HepG2 (cell line): ENCODE measurements at regions not wholly inside any gene's neighbourhood (a gene's known extent, or its start where the extent isn't known, plus 50 kb on each side); places are given as distances from the start of the nearest gene placed in this dataset.

ENCODE experiments used
- ATAC-seq: fragments of 200-7000 bp; cut with Tn5 transposase; 3 replicates; pipeline ENCODE4 v1.9.1; 2020; ENCODE audit warnings: mild to moderate bottlenecking, moderate library complexity
- BruUV-seq: library from RNA; stranded (reverse); fragments of 400-500 nt; replicated peaks from 2 replicates; lab custom pipeline; 2021; lab: Mats Ljungman, UMichigan
- CTCF ChIA-PET: fragments of 300-600 bp; formaldehyde crosslinking; extraction: SDS; loops from one replicate; lab custom pipeline; 2021; ENCODE audit warnings: low total read pairs, inconsistent platforms, low intra/inter-chr PET ratio; lab: Yijun Ruan, JAX
- POLR2A ChIA-PET: fragments of 350-600 bp; sonication (Branson Sonifier 250); formaldehyde crosslinking; loops from one replicate; lab custom pipeline; 2020; ENCODE audit warnings: antibody characterized with exemption, inconsistent platforms; lab: Yijun Ruan, JAX
- DNase-seq: peaks from one replicate; pipeline ENCODE4 v3.0.0-alpha.2; 2015; ENCODE audit warnings: low spot score
- FAIRE-seq: peaks from 3 replicates; lab custom pipeline; 2011; peaks lifted over from hg19 to GRCh38; lab: Jason Lieb, UNC
- H2AFZ ChIP-seq: one replicate; pipeline ENCODE4 v1.6.1; 2011; ENCODE audit warnings: low read length, inconsistent platforms
- H3K27ac ChIP-seq: fragments of 300-600 bp; 3 replicates; pipeline ENCODE4 v1.8.0; 2011; ENCODE audit warnings: mixed run types, mild to moderate bottlenecking, mixed read lengths, low read length, inconsistent platforms; ENCODE audit not compliant: insufficient read depth; ENCODE audit errors: extremely low read length
- H3K27me3 ChIP-seq, 2 experiments: fragments of 200-600 bp in 1 of 2; 2 replicates in 1 of 2; 3 replicates in 1 of 2; pipeline versions ENCODE4 v1.6.0 to v1.8.0; 2011; ENCODE audit warnings: low read length in 2 of 2, mild to moderate bottlenecking in 2 of 2, moderate library complexity in 2 of 2, inconsistent platforms in 1 of 2; ENCODE audit not compliant: insufficient read depth in 2 of 2, control insufficient read depth in 1 of 2
- H3K36me3 ChIP-seq, 2 experiments: fragments of 200-600 bp in 1 of 2; replicated peaks in 1 of 2; 2 replicates in 1 of 2; 3 replicates in 1 of 2; pipeline versions ENCODE4 v1.5.1 to v1.8.0; 2011; ENCODE audit warnings: low read length in 2 of 2, inconsistent platforms in 1 of 2; ENCODE audit not compliant: insufficient read depth in 2 of 2, control insufficient read depth in 1 of 2
- H3K4me1 ChIP-seq: 2 replicates; pipeline ENCODE4 v1.5.1; 2012; ENCODE audit warnings: low read length, inconsistent platforms; ENCODE audit not compliant: insufficient read depth
- H3K4me2 ChIP-seq: 2 replicates; pipeline ENCODE4 v1.6.0; 2011; ENCODE audit warnings: low read depth, low read length, inconsistent platforms
- H3K4me3 ChIP-seq, 3 experiments: fragments of 200-600 bp in 1 of 3; sonication (generic), shearing (Covaris generic) in 1 of 3; replicated peaks in 1 of 3; 2 replicates each; pipeline ENCODE4 v1.5.1; 2011 to 2016; ENCODE audit warnings: low read length in 3 of 3, inconsistent platforms in 2 of 3, low read depth in 2 of 3, mild to moderate bottlenecking in 2 of 3, control low read depth in 1 of 3, mixed read lengths in 1 of 3; ENCODE audit not compliant: insufficient read depth in 1 of 3
- H3K79me2 ChIP-seq: one replicate; pipeline ENCODE4 v1.6.1; 2011; ENCODE audit warnings: low read length, inconsistent platforms; ENCODE audit not compliant: insufficient read depth
- H3K9ac ChIP-seq: 2 replicates; pipeline ENCODE4 v1.6.0; 2011; ENCODE audit warnings: mild to moderate bottlenecking, low read depth, low read length, inconsistent platforms; ENCODE audit not compliant: insufficient read depth
- H3K9me3 ChIP-seq: 2 replicates; pipeline ENCODE4 v1.5.1; 2012; ENCODE audit warnings: mild to moderate bottlenecking, low read length
- H4K20me1 ChIP-seq: 2 replicates; pipeline ENCODE4 v1.6.0; 2011; ENCODE audit warnings: inconsistent platforms, mild to moderate bottlenecking, low read length, moderate library complexity; ENCODE audit not compliant: insufficient read depth
- CEBPB ChIP-seq: IDR thresholded peaks from 2 replicates; pipeline ENCODE4 v1.6.1; 2011; ENCODE audit warnings: low read depth, low read length, improper control_type of control experiment, borderline replicate concordance
- DR1 ChIP-seq: sonication (generic); formaldehyde crosslinking; IDR thresholded peaks from 2 replicates; pipeline ENCODE4 v1.8.0; 2021; ENCODE audit warnings: mild to moderate bottlenecking, missing genetic modification reagents, inconsistent platforms
- EP300 ChIP-seq, 3 experiments: sonication (generic) in 1 of 3; formaldehyde crosslinking in 1 of 3; IDR thresholded peaks; 2 replicates each; pipeline versions ENCODE4 v1.5.1 to v1.6.1; 2011 to 2020; ENCODE audit warnings: low read depth in 2 of 3, low read length in 2 of 3, borderline replicate concordance in 1 of 3, improper control_type of control experiment in 1 of 3, mild to moderate bottlenecking in 1 of 3, missing genetic modification reagents in 1 of 3, moderate library complexity in 1 of 3
- KAT2B ChIP-seq: fragments of 150-350 bp; IDR thresholded peaks from 2 replicates; pipeline ENCODE4 v1.6.1; 2014; ENCODE audit warnings: low read depth, low read length, borderline replicate concordance
- ZBTB25 ChIP-seq: IDR thresholded peaks from 2 replicates; pipeline ENCODE4 v1.6.1; 2018; ENCODE audit warnings: missing genetic modification reagents
- ZNF460 ChIP-seq: sonication (generic); formaldehyde crosslinking; IDR thresholded peaks from 2 replicates; pipeline ENCODE4 v1.5.1; 2020; ENCODE audit warnings: missing genetic modification reagents, mild to moderate bottlenecking, borderline replicate concordance
- ZNF746 ChIP-seq: sonication (generic); formaldehyde crosslinking; IDR thresholded peaks from 2 replicates; pipeline ENCODE4 v1.8.0; 2022; ENCODE audit warnings: mild to moderate bottlenecking, missing genetic modification reagents
- WGBS: methylation state at CpG from one replicate; pipeline ENCODE4 v1.1.6; 2017; ENCODE audit warnings: low lambda C conversion rate; 5-methylcytosine and 5-hydroxymethylcytosine counted together
- in situ Hi-C: cut with HindIII; loops from 2 replicates; pipeline ENCODE4 v1.10.0; 2017; ENCODE audit warnings: low pct_unique_long_range_greater_than_20kb; ENCODE audit not compliant: extremely low pct_ligation_motif_present
- intact Hi-C: fragments of 100-400 bp; cut with micrococcal nuclease; formaldehyde crosslinking; loops from one replicate; pipeline ENCODE4 v1.10.0; 2022; ENCODE audit not compliant: unreplicated experiment

- TF ChIP-seq EP300 (IDR thresholded peaks at IDR 0.05; ENCODE audit: low read depth in 2 of 2, low read length in 2 of 2): no peak
- TF ChIP-seq EP300 (CRISPR knock-in tag; IDR thresholded peaks at IDR 0.05; ENCODE audit: borderline replicate concordance): no peak
These were observed 555.4 kb upstream of the PITX2 start (continued) for GRCh38 chr4:111178231-111178630.

GRCh38 chr4:111187108-111187507, 564.2 kb upstream of the PITX2 start:
- POLR2A ChIA-PET: no interaction called here
- no peak for ATAC-seq
- FAIRE-seq: no peak
- Histone ChIP-seq H3K9ac (no peak overlapping the region), H3K4me2 (no peak overlapping the region)
- intact Hi-C loops: no loop called here
- WGBS: 62% methylated on average over 2 of the region's 2 CpGs
- BruUV-seq: no TSS peak
- TF ChIP-seq CEBPB (peak; percentile 57; the same call in 1 of the 2 replicates), ZNF460 (CRISPR knock-in tag) (no peak), DR1 (CRISPR knock-in tag) (no peak), ZNF746 (CRISPR knock-in tag) (no peak)
- TF ChIP-seq, all 625 proteins: peak for 1
- H3K79me2 ChIP-seq: no peaks in the 10 kb centered on the region
- CTCF ChIA-PET: no interaction called here
- H3K9me3 ChIP-seq: peaks cover 18% of the 10 kb centered on the region
- H3K36me3 ChIP-seq: no peaks in the 10 kb centered on the region
- no peaks in the 10 kb centered on the region for H4K20me1 ChIP-seq
- H3K4me3 ChIP-seq: no peak overlapping the region
- in situ Hi-C loops: no loop called here
- DNase-seq: no peak
- H3K27me3 ChIP-seq: no peaks in the 10 kb centered on the region
- no peak overlapping the region for H2AFZ ChIP-seq
- H3K4me1 ChIP-seq: no peaks in the 10 kb centered on the region
- no peak overlapping the region for H3K27ac ChIP-seq

- H3K27ac ChIP-seq: no peak overlapping the region
- WGBS: 0% methylated on average over 1 of the region's 1 CpG
- in situ Hi-C loops (no loop called here), intact Hi-C loops (no loop called here)
- H3K4me3 ChIP-seq: no peak overlapping the region
- BruUV-seq: no TSS peak
- H3K79me2 ChIP-seq: no peaks in the 10 kb centered on the region
- H3K27me3 ChIP-seq: no peaks in the 10 kb centered on the region
- H3K9ac ChIP-seq: no peak overlapping the region
- no peaks in the 10 kb centered on the region for H3K4me1 ChIP-seq
- CTCF ChIA-PET: no interaction called here
- H3K36me3 ChIP-seq: no peaks in the 10 kb centered on the region
- DNase-seq (no peak), FAIRE-seq (no peak), ATAC-seq (no peak)
- H3K4me2 ChIP-seq: no peak overlapping the region
- POLR2A ChIA-PET: no interaction called here
- no peaks in the 10 kb centered on the region for H3K9me3 ChIP-seq
- no peaks in the 10 kb centered on the region for H4K20me1 ChIP-seq
- no peak overlapping the region for H2AFZ ChIP-seq
- TF ChIP-seq KAT2B (no peak), ZBTB25 (CRISPR knock-in tag) (no peak)
These were observed 575.6 kb upstream of the PITX2 start for GRCh38 chr4:111198446-111198845.
